Left cardiac atrium (tissue), 4 donors: ENCODE measurements at regions not wholly inside any gene's neighbourhood (a gene's known extent, or its start where the extent isn't known, plus 50 kb on each side); places are given as distances from the start of the nearest gene placed in this dataset.
"Not testable (repeated sequence)": the region's sequence is repeated elsewhere in the genome, so short reads cannot be mapped to it uniquely, and the experiment has no call there.

Experiments
- ATAC-seq, 2 donors: fragments of 200-7000 bp; cut with Tn5 transposase; one replicate each; pipeline ENCODE4 v1.9.1; 2020; ENCODE audit warnings: mild to moderate bottlenecking in 2 of 2, moderate library complexity in 2 of 2
- DNase-seq: peaks from one replicate; pipeline ENCODE4 v3.0.0-alpha.2; 2020
- intact Hi-C, 2 donors: fragments of 100-400 bp; cut with DNase I; formaldehyde crosslinking; loops; one replicate each; pipeline versions ENCODE4 v1.14.1 to v1.15.1; 2022 to 2023
- donor health status: DM: no; HTN: yes; CAD: no.
- donor health status: DM: no; HTN: yes; CAD: no; lungs with severe emphysema.
- donor health status: DM: yes; HTN: yes; CAD: no.
- donor health status: Dilated cardiomyopathy.

- DNase-seq (peak; percentile 50), ATAC-seq (peak; percentile 72 to 73)
- intact Hi-C loops, result loop anchor here in 1 of 2 donors (5.0 kb wide), 1 partner anchor 168 kb away; no protein-coding TSS in a partner anchor
Observed at GRCh38 chr1:221263831-221264767, 384.9 kb downstream of the HLX start.

GRCh38 chr1:221264848-221265247 is 385.6 kb downstream of the HLX start:
- no peak for ATAC-seq
- DNase-seq, result no peak
- intact Hi-C loops, result loop anchor here in 1 of 2 donors (5.0 kb wide), 1 partner anchor 167 kb away; no protein-coding TSS in a partner anchor

- DNase-seq (no peak), ATAC-seq (peak in 1 of 2 donors; percentile 87)
- intact Hi-C loops, result no loop called here
Observed at GRCh38 chr1:221268295-221268694, 389.1 kb downstream of the HLX start.

DNA sequence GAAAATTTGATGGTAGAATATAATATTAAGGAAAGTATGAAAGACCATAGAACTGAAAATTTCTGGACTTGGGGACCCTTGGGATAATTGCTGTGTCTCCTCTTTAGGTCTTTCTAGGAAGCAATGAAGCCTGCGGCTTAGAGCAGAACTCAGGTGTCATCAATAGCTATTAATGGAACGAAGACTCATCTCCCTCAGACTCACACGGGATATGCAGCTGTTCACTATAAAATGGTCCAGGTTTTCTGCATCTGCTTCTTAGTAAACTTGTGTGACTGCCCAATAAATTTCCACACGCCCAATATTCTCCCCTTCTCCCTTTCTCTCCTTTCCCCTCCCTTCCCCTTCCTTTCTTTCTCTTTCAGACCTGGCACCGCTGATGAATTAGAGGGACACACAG is 392.5 kb downstream of the HLX start:
- DNase-seq (no peak), ATAC-seq (no peak)
- intact Hi-C loops, result loop anchor here in 1 of 2 donors (10.0 kb wide), 1 partner anchor 397 kb away; the partner anchor contains the start of gene HLX

DNA sequence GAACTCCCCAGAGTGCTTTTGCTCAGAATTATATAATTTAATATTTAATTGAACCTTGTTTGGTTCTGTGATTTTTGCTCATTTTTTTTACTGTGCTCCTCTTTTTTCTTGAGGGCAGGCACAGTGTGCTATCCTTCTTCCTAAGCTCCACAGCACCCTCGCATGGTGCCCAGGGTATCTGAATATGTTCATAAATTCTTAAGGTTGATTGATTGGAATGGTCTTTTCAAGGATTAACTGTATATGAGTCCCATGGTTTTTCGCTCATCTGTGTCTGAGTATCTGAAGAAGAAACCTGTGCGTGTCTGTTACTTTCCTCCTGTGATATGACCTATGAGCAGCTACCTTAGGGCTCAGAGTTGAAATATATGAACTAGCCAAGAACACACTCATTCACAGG is 393.7 kb downstream of the HLX start:
- intact Hi-C loops, result loop anchor here in 1 of 2 donors (10.0 kb wide), 1 partner anchor 398 kb away; the partner anchor contains the start of gene HLX
- ATAC-seq (no peak), DNase-seq (no peak)

DNA sequence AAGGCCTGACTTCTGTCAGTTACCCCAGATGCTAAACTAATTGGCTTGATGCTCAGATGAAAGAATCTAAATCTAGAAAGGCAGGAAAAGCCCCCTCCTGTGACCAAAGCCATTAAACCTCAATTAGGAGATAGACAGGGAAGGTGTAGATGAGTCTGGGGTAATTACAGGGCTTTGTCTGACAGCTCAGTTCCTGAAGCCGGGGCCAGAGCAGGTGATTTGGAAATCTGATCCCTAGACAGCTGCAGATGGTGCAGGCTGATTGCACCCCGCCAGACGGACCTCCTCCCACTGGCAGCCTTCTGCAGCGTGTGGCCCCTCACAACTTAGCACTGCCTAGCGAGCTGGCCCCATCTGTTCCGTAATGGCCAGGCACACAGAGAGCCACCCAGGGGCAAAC is 395.1 kb downstream of the HLX start:
- no peak for ATAC-seq
- intact Hi-C loops, result loop anchor here in 1 of 2 donors (10.0 kb wide), 1 partner anchor 400 kb away; the partner anchor contains the start of gene HLX

GRCh38 chr1:221276896-221277409 is 397.7 kb downstream of the HLX start:
- DNase-seq (no peak), ATAC-seq (no peak)
- intact Hi-C loops, result loop anchor here in 1 of 2 donors (10.0 kb wide), 1 partner anchor 402 kb away; the partner anchor contains the start of gene HLX

More for the DNA sequence above, 395.1 kb downstream of the HLX start:
- DNase-seq, result no peak

DNA sequence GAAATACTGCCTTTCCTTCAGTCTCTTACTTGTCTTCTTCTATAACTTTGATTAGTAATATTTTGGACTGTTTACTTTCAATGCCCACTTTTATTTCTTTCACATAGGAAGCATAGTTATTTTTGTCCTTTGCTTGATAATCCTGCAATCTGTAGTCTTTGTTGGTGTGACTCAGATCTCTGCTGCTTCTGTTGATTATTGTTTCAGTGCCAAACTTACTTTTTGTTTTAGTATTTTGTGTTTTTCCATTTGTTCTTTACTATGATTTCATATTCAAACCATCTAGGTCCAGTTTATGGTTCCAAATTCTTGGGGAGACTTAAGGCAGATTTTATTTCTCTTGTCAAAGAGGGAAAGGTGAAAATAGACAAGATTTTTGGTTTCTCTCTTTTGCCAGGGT is 399.9 kb downstream of the HLX start:
- no peak for ATAC-seq
- intact Hi-C loops, result loop anchor here in 1 of 2 donors (10.0 kb wide), 1 partner anchor 404 kb away; the partner anchor contains the start of gene HLX
- no peak for DNase-seq

DNA sequence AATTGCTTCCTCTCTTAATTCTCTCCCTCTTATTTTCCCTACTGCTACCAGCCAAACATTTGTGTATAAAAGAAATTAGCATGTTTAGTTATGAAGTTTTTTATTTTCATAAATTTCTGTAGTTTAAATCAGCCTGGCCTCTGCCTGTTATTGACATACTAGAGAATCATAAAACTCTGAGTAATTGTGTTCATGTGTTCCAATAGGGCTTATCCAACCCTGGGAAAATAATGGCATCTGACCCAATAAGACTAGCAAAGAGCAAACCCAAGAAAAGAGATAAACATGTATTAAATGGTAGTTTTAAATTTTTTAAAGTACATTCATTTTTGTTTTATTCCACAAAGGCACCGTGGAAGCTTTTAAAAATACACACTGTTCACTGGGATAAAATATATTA is 404.3 kb downstream of the HLX start:
- ATAC-seq (no peak), DNase-seq (no peak)
- intact Hi-C loops, result no loop called here

- intact Hi-C loops, result no loop called here
- no peak for ATAC-seq
Observed at GRCh38 chr1:221284028-221284427, 404.8 kb downstream of the HLX start.

GRCh38 chr1:221284991-221285390 is 405.7 kb downstream of the HLX start:
- ATAC-seq, intact Hi-C loops, DNase-seq: not testable (repeated sequence)

More at GRCh38 chr1:221284028-221284427, 404.8 kb downstream of the HLX start:
- DNase-seq, result no peak

DNA sequence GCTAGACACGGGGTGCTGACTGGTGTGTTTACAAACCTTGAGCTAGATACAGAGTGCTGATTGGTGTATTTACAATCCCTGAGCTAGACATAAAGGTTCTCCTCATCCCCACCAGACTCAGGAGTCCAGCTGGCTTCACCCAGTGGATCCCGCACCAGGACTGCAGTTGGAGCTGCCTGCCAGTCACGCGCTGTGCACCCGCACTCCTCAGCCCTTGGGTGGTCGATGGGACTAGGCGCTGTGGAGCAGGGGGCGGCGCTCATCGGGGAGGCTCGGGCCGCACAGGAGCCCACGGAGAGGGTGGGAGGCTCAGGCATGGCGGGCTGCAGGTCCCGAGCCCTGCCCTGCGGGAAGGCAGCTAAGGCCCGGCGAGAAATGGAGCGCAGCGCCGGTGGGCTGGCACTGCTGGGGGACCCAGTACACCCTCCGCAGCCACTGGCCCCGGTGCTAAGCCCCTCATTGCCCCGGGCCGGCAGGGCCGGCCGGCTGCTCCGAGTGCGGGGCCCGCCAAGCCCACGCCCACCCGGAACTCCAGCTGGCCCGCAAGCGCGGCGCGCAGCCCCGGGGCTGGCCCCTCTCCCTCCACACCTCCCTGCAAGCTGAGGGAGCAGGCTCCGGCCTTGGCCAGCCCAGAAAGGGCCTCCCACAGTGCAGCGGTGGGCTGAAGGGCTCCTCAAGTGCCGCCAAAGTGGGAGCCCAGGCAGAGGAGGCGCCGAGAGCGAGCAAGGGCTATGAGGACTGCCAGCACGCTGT is 406.4 kb downstream of the HLX start:
- DNase-seq, intact Hi-C loops, ATAC-seq: not testable (repeated sequence)

DNA sequence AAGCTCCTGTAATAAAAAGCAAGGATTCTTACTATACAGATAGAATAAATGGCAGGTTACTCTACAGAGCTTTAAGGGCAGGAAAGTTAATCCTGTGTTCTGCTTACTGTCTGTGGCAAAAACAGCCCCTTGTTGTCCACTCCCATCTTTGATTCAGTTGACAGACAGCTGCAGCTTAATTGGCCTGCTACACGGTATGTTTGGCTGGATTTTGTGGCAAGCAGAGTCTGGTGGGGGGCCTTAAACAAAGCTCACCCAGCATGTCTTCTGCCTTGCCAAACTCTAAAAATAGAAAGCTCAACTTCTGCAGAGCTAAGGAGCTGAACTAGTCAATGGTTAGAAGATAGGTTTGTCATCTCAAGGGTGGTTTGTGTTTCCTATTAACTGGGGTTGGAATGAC is 407.2 kb downstream of the HLX start:
- no peak for ATAC-seq
- intact Hi-C loops, result no loop called here

DNA sequence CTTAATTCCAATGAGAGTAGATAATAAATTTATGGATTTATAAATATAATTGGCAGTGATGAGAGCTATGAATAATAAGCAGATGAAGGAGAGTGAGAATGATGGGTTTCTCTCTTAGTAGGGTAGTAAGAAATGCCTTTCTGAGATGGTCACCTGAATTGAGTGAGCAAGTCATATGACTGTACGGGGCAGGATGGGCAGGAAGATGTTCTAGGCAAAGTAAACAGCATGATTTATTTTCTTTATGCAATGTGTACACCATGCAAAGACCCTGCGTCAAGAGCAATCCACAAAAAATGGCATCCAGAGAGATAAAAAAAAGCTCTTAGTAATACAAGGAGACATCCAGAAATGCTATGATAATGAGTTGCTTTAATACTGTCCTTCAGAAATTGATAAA is 409.9 kb downstream of the HLX start:
- no peak for ATAC-seq
- intact Hi-C loops, result no loop called here
- DNase-seq, result no peak

More for the DNA sequence above, 407.2 kb downstream of the HLX start:
- DNase-seq, result no peak

- DNase-seq (no peak), ATAC-seq (no peak)
- intact Hi-C loops, result no loop called here
Observed at GRCh38 chr1:221290669-221291068, 411.4 kb downstream of the HLX start.

GRCh38 chr1:221291113-221291512 is 411.9 kb downstream of the HLX start:
- ATAC-seq (no peak), DNase-seq (no peak)
- intact Hi-C loops, result no loop called here

DNA sequence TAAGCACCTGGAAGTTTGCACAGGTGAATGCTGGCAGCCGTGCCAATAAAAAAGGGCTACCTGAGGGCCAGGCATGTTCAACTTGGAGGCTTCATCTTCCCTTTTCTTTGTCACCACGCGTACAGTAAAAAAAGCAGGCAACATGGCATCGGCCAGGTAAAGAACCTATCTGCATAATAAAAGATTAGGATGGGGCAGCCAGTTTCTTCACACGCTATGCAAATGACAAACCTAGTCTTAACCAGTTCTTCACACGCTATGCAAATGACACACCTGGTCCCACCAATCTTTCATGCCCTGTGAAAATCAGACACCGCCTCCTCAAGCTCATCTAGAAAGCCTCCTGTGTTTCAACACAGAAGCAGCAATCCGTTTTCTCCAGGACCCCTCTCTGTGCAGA is 413.4 kb downstream of the HLX start:
- DNase-seq (no peak), ATAC-seq (no peak)
- intact Hi-C loops, result no loop called here

- ATAC-seq, result no peak
- intact Hi-C loops, result no loop called here
- no peak for DNase-seq
Observed at GRCh38 chr1:221294242-221294641, 415.0 kb downstream of the HLX start.

DNA sequence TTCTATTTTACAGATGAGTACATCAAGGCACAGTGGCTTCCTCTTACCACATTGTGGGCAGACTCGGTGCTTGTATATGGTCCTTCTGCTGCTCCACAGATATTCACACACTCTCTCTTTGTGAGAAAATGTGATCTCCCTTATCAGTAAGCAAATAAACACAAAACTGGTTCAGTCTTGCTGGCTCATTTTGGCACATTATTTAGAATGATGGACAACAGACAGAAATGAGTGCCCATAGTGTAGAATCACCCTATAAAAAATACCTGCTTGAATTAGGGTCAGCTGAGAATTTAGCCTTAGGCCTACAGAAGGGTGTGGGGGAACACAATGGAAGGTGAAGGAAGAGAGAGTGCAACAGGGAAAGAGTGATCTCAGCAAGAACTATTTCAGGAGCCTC is 423.1 kb downstream of the HLX start:
- intact Hi-C loops, result no loop called here
- DNase-seq (no peak), ATAC-seq (no peak)
